AG04450 (cell line): ENCODE measurements at regions not wholly inside any gene's neighbourhood (a gene's known extent, or its start where the extent isn't known, plus 50 kb on each side); places are given as distances from the start of the nearest gene placed in this dataset.

Experiments used
- CTCF ChIA-PET: fragments of 300-600, 350-600 bp; formaldehyde crosslinking; extraction: SDS; loops from one replicate; lab custom pipeline; 2022; ENCODE audit warnings: antibody characterized with exemption, inconsistent platforms; lab: Charles Lee
- POLR2A ChIA-PET: fragments of 350-600 bp; formaldehyde crosslinking; extraction: SDS; loops from one replicate; lab custom pipeline; 2021; ENCODE audit warnings: antibody characterized with exemption, inconsistent platforms; lab: Yijun Ruan, JAX
- DNase-seq: peaks from one replicate; pipeline ENCODE4 v3.0.0-alpha.2; 2011; ENCODE audit warnings: low read depth, low spot score
- H3K27ac ChIP-seq: one replicate; pipeline ENCODE4 v1.5.1; 2012; ENCODE audit warnings: low read depth, low read length, control low read depth
- H3K27me3 ChIP-seq: one replicate; pipeline ENCODE4 v1.6.0; 2012; ENCODE audit warnings: low read length; ENCODE audit not compliant: control insufficient read depth, insufficient read depth
- H3K4me3 ChIP-seq: 2 replicates; pipeline ENCODE4 v1.5.1; 2011; ENCODE audit warnings: mild to moderate bottlenecking, low read depth, low read length, control low read depth
- H3K9me3 ChIP-seq: 2 replicates; pipeline ENCODE4 v1.5.1; 2012; ENCODE audit warnings: low read length; ENCODE audit not compliant: control insufficient read depth, insufficient read depth
- TF ChIP-seq, protein P1 (sequence below): IDR thresholded peaks from 2 replicates; pipeline ENCODE4 v1.5.1; 2011; ENCODE audit warnings: low read depth, low read length, control low read depth, inconsistent platforms

DNA sequence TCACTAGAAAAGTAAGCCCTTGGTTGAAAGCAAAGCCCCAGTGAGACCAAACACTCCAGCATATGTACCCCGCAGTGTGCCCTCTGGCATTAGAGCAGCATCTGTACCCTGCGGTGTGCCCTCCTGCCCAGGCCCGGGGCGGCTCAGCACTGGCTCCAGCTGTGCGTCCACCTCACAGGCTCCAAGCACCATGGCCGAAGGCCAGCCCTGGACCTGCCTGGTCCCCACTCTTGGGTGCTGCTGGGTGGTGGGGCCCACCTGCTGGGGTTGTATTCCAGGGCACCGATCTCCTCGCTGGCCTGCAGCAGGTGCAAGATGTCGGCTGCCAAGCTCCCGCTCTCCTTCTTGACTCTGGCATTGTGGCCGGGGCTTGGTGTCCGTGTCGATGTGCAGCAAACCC lies 230.2 kb downstream of the TUBA3C start:
- ChIA-PET CTCF (no interaction called here), POLR2A (no interaction called here)
- DNase-seq = no peak
- no peaks in the 10 kb centered on the region for H3K27me3 ChIP-seq
- TF ChIP-seq, protein P1, sequence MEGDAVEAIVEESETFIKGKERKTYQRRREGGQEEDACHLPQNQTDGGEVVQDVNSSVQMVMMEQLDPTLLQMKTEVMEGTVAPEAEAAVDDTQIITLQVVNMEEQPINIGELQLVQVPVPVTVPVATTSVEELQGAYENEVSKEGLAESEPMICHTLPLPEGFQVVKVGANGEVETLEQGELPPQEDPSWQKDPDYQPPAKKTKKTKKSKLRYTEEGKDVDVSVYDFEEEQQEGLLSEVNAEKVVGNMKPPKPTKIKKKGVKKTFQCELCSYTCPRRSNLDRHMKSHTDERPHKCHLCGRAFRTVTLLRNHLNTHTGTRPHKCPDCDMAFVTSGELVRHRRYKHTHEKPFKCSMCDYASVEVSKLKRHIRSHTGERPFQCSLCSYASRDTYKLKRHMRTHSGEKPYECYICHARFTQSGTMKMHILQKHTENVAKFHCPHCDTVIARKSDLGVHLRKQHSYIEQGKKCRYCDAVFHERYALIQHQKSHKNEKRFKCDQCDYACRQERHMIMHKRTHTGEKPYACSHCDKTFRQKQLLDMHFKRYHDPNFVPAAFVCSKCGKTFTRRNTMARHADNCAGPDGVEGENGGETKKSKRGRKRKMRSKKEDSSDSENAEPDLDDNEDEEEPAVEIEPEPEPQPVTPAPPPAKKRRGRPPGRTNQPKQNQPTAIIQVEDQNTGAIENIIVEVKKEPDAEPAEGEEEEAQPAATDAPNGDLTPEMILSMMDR = no peak
- no peak overlapping the region for H3K27ac ChIP-seq
- H3K9me3 ChIP-seq = peaks cover 94% of the 10 kb centered on the region
- no peak overlapping the region for H3K4me3 ChIP-seq

DNA sequence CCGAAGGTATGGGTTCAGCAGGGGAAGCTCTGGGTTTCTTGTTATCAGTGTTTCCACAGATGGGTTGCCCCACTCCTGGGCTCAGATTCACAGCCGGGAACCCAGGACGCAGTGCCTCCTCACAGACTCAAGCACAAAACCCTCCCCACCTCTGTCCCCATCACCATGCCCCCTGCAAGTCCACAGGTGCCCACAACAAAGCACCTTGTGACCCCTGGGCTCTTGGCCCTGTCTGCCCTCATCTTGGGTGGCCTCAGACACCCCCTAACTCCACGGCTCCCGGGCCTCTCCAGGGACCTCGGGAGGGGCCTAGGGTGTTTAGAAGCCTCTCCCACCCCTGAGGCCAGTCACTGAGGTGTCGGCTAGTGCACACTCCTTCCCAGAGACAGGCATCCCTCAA lies 231.7 kb downstream of the TUBA3C start:
- DNase-seq = no peak
- ChIA-PET POLR2A (no interaction called here), CTCF (no interaction called here)
- TF ChIP-seq, protein P1 = no peak
- Histone ChIP-seq H3K9me3 (peaks cover 86% of the 10 kb centered on the region), H3K27me3 (no peaks in the 10 kb centered on the region), H3K4me3 (no peak overlapping the region), H3K27ac (no peak overlapping the region)

DNA sequence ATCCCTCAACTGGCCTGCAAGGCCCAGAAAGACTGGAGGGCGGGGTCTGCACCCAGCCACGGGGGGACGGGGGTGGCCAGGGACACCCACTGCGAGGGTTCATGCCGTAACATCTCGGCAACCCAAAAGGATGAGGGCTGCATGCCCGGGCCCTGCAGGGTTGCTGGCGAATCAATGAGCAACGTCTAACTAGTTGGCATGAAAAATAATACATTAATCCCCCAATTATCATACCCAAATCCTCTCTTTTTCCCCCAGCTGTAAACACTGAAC lies 232.2 kb downstream of the TUBA3C start:
- no peak overlapping the region for H3K4me3 ChIP-seq
- peaks cover 86% of the 10 kb centered on the region for H3K9me3 ChIP-seq
- no peaks in the 10 kb centered on the region for H3K27me3 ChIP-seq
- no peak for DNase-seq
- ChIA-PET POLR2A (no interaction called here), CTCF (no interaction called here)
- no peak overlapping the region for H3K27ac ChIP-seq
- TF ChIP-seq, protein P1 = no peak

DNA sequence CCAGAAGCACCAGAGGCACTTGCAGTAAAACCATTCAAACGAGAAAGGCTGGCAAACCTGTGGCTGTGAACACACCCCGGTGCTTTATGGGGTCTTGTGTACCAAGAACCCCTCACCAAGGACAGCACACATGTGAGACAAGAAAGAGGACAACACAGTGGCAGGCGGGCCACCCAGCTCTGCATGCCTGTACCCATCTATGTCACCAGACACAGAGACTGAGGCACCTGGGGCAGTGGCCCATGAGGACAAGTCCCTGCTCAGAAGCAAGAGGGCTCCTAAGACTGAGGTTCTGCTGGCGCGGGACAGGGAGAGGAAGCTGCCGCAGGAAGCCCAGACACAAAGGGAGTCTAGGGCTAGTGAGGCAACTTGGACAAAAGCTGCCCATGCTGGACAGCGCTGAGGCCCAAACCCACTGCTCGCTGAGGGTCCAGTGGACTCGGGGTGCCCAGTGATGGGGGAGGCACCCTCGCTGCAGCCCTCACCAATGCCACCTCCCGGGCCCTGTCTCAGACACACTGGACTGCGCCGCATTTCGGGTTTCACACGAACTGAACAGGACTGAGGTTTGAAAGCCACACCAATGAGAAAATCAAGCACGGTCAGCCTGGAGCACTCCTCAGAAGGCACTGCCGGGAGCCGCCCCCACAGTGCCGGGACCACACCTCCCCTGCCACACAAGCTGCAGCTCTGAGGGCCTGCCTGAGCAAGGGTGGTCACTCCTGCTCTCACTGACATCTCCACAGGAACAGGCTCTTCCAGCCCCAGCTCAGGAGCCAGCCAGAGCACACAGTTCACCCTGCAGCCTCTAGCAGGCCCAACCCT lies 232.7 kb downstream of the TUBA3C start:
- H3K4me3 ChIP-seq = no peak overlapping the region
- POLR2A ChIA-PET = no interaction called here
- CTCF ChIA-PET = no interaction called here
- H3K27me3 ChIP-seq = no peaks in the 10 kb centered on the region
- H3K9me3 ChIP-seq = peaks cover 86% of the 10 kb centered on the region
- no peak overlapping the region for H3K27ac ChIP-seq
- no peak for DNase-seq
- TF ChIP-seq, protein P1 = no peak

DNA sequence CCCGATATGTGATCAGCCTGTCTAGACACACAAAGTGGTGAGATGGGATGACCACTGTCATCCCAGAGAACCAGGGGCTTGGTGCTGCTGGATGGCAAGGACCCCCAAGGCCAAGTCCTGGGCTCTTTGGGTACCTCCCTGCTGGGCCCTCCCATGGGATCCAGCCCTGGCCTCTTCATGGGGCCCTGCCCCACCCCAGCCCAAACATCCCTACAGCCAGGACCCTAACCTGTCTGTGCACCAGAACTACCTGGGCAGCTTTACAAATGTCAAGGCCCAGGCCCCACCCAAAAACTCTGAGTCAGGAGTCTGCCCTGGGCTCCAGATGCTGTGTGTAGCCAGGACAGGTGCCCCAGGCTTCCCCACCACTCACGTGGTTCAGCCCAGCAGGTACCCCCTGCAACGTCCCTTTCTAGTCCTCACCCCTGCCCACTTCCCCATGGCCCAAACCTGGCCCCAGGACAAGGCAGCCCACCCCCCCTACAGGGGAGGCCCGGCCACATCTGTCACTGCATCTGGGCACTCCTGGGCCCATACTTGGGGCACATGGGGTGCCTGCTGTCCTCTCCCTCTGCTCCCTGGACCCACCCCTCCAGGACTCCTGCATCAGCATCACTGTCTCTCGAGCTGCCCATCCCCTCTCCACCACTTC lies 233.5 kb downstream of the TUBA3C start:
- CTCF ChIA-PET = no interaction called here
- POLR2A ChIA-PET = no interaction called here

More for the DNA sequence above, 233.5 kb downstream of the TUBA3C start:
- TF ChIP-seq, protein P1 = no peak
- DNase-seq = no peak
- H3K9me3 ChIP-seq = peaks cover 86% of the 10 kb centered on the region
- no peaks in the 10 kb centered on the region for H3K27me3 ChIP-seq
- H3K4me3 ChIP-seq = no peak overlapping the region
- H3K27ac ChIP-seq = no peak overlapping the region
